Tibial artery (tissue), 4 donors: ENCODE measurements at regions not wholly inside any gene's neighbourhood (a gene's known extent, or its start where the extent isn't known, plus 50 kb on each side); places are given as distances from the start of the nearest gene placed in this dataset.

Source experiments
- DNase-seq, 2 donors: peaks; one replicate each; pipeline ENCODE4 v3.0.0-alpha.2; 2019
- H3K27ac ChIP-seq, 2 donors: fragments of 200-600 bp; sonication (generic) in 1 of 2; 1 replicate in 1 of 2; 2 replicates in 1 of 2; pipeline ENCODE4 v1.5.1; 2018 to 2019; ENCODE audit warnings: mild to moderate bottlenecking in 1 of 2
- H3K27me3 ChIP-seq, 2 donors: fragments of 200-600 bp; sonication (generic) in 1 of 2; one replicate each; pipeline versions ENCODE4 v1.5.1 to v1.6.0; 2016 to 2019
- H3K36me3 ChIP-seq, 3 donors: fragments of 200-600 bp; sonication (generic) in 2 of 3; one replicate each; pipeline ENCODE4 v1.5.1; 2016 to 2019; ENCODE audit warnings: mild to moderate bottlenecking in 2 of 3
- H3K4me1 ChIP-seq, 4 donors: fragments of 200-600 bp; sonication (generic) in 2 of 4; 1 replicate in 3 of 4; 2 replicates in 1 of 4; pipeline ENCODE4 v1.5.1; 2016 to 2019
- H3K4me3 ChIP-seq, 2 donors: fragments of 200-600 bp; sonication (generic) in 1 of 2; 1 replicate in 1 of 2; 2 replicates in 1 of 2; pipeline ENCODE4 v1.5.1; 2018 to 2019; ENCODE audit warnings: mild to moderate bottlenecking in 2 of 2
- H3K9me3 ChIP-seq, 3 donors: fragments of 200-600 bp; sonication (generic) in 1 of 3; one replicate each; pipeline ENCODE4 v1.5.1; 2016 to 2019
- intact Hi-C: fragments of 100-400 bp; cut with DNase I; formaldehyde crosslinking; loops from one replicate; pipeline ENCODE4 v1.15.0; 2023; ENCODE audit warnings: low total_unique reads
- TF ChIP-seq, protein P1 (sequence below), 2 experiments: fragments of 200-600 bp in 1 of 2; fragments of 450-650 bp in 1 of 2; IDR thresholded peaks; one replicate each; pipeline ENCODE4 v1.5.1; 2017 to 2019; ENCODE audit warnings: antibody characterized with exemption in 2 of 2, mild to moderate bottlenecking in 1 of 2, moderate library complexity in 1 of 2

DNA sequence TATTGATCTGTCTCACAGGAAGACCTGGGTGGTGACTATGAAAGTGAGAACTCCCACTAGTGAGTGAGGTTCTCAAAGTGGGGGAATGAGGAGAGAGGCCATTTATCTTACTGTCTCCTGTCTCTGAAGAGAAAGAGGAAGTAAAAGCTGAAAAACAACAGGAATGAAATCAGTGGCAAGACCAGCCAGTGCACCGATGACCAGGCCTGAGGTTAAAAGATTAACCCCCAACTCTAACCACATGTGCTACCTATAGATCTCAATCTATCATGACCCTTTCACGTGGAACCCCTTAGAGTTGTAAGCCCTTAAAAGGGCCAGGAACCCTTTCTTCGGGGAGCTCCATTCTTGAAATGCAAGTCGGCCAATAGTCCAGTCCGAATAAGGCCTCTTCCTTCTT, 239.3 kb upstream of the CNTN6 start:
- Histone ChIP-seq H3K27me3 (no peaks in the 10 kb centered on the region), H3K36me3 (no peaks in the 10 kb centered on the region), H3K9me3 (no peaks in the 10 kb centered on the region), H3K4me3 (no peak overlapping the region), H3K27ac (no peak overlapping the region), H3K4me1 (no peaks in the 10 kb centered on the region)
- TF ChIP-seq, protein P1, sequence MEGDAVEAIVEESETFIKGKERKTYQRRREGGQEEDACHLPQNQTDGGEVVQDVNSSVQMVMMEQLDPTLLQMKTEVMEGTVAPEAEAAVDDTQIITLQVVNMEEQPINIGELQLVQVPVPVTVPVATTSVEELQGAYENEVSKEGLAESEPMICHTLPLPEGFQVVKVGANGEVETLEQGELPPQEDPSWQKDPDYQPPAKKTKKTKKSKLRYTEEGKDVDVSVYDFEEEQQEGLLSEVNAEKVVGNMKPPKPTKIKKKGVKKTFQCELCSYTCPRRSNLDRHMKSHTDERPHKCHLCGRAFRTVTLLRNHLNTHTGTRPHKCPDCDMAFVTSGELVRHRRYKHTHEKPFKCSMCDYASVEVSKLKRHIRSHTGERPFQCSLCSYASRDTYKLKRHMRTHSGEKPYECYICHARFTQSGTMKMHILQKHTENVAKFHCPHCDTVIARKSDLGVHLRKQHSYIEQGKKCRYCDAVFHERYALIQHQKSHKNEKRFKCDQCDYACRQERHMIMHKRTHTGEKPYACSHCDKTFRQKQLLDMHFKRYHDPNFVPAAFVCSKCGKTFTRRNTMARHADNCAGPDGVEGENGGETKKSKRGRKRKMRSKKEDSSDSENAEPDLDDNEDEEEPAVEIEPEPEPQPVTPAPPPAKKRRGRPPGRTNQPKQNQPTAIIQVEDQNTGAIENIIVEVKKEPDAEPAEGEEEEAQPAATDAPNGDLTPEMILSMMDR (IDR thresholded peaks at IDR 0.05), result no peak
- intact Hi-C loops, result no loop called here
- no peak for DNase-seq

GRCh38 chr3:859135-859534, 233.7 kb upstream of the CNTN6 start:
- DNase-seq, result no peak
- no peaks in the 10 kb centered on the region for H3K36me3 ChIP-seq
- intact Hi-C loops, result no loop called here
- TF ChIP-seq, protein P1 (IDR thresholded peaks at IDR 0.05), result no peak
- no peak overlapping the region for H3K4me3 ChIP-seq
- H3K4me1 ChIP-seq, result no peaks in the 10 kb centered on the region
- peaks cover 0 to 3% (median 0%) of the 10 kb centered on the region in 3 donors for H3K9me3 ChIP-seq
- H3K27ac ChIP-seq, result no peak overlapping the region
- H3K27me3 ChIP-seq, result no peaks in the 10 kb centered on the region

DNA sequence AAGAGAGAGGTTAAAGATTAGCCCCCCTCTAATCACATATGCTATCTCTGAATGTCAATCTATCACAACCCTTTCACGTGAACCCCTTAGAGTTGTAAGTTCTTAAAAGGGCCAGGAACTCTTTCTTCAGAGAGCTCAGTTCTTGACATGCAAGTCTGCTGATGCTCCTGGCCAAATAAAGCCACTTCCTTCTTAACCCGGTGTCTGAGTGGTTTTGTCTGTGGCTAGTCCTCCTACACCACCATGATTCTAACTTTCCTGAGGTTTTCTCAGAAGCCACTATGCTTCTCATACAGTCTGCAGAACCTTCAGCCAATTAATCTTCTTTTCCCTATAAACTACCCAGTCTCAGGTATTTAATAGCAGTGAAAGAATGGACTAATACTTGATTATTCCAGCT, 231.1 kb upstream of the CNTN6 start:
- Histone ChIP-seq H3K9me3 (peaks cover 0 to 3% (median 0%) of the 10 kb centered on the region in 3 donors), H3K27me3 (no peaks in the 10 kb centered on the region), H3K4me3 (no peak overlapping the region), H3K27ac (no peak overlapping the region), H3K4me1 (no peaks in the 10 kb centered on the region), H3K36me3 (no peaks in the 10 kb centered on the region)
- intact Hi-C loops, result no loop called here
- no peak for DNase-seq
- TF ChIP-seq, protein P1 (IDR thresholded peaks at IDR 0.05), result no peak

GRCh38 chr3:869269-869668, 223.6 kb upstream of the CNTN6 start:
- intact Hi-C loops, result no loop called here
- TF ChIP-seq, protein P1 (IDR thresholded peaks at IDR 0.05), result no peak

GRCh38 chr3:869734-870133, 223.1 kb upstream of the CNTN6 start:
- Histone ChIP-seq H3K4me3 (no peak overlapping the region), H3K36me3 (no peaks in the 10 kb centered on the region), H3K9me3 (no peaks in the 10 kb centered on the region), H3K27me3 (no peaks in the 10 kb centered on the region), H3K4me1 (no peaks in the 10 kb centered on the region), H3K27ac (no peak overlapping the region)
- no peak for DNase-seq
- intact Hi-C loops, result no loop called here
- TF ChIP-seq, protein P1 (IDR thresholded peaks at IDR 0.05), result no peak

More at GRCh38 chr3:869269-869668, 223.6 kb upstream of the CNTN6 start:
- H3K27ac ChIP-seq, result no peak overlapping the region
- no peak overlapping the region for H3K4me3 ChIP-seq
- no peaks in the 10 kb centered on the region for H3K9me3 ChIP-seq
- DNase-seq, result no peak
- H3K36me3 ChIP-seq, result no peaks in the 10 kb centered on the region
- H3K4me1 ChIP-seq, result no peaks in the 10 kb centered on the region
- no peaks in the 10 kb centered on the region for H3K27me3 ChIP-seq

GRCh38 chr3:871651-872050, 221.2 kb upstream of the CNTN6 start:
- DNase-seq, result no peak
- H3K36me3 ChIP-seq, result no peaks in the 10 kb centered on the region
- intact Hi-C loops, result no loop called here

More at GRCh38 chr3:871651-872050, 221.2 kb upstream of the CNTN6 start:
- Histone ChIP-seq H3K4me3 (no peak overlapping the region), H3K9me3 (no peaks in the 10 kb centered on the region), H3K27me3 (no peaks in the 10 kb centered on the region), H3K27ac (no peak overlapping the region), H3K4me1 (no peaks in the 10 kb centered on the region)
- TF ChIP-seq, protein P1 (IDR thresholded peaks at IDR 0.05), result no peak
